B cell (primary cell): ENCODE measurements at regions not wholly inside any gene's neighbourhood (a gene's known extent, or its start where the extent isn't known, plus 50 kb on each side); places are given as distances from the start of the nearest gene placed in this dataset.

Experiments
- ATAC-seq: fragments of 200-7000 bp; cut with Tn5 transposase; one replicate; pipeline ENCODE4 v1.10.0; 2021; ENCODE audit warnings: low read depth, mild to moderate bottlenecking, moderate number of reproducible peaks, moderate library complexity
- CTCF ChIA-PET: fragments of 350-600 bp; sonication (Branson Sonifier 250); formaldehyde crosslinking; loops from one replicate; lab custom pipeline; 2021; ENCODE audit warnings: antibody characterized with exemption, inconsistent platforms; lab: Charles Lee
- POLR2A ChIA-PET: fragments of 350-600 bp; sonication (Branson Sonifier 250); formaldehyde crosslinking; loops from one replicate; lab custom pipeline; 2021; ENCODE audit warnings: antibody characterized with exemption; lab: Charles Lee
- DNase-seq: peaks from one replicate; pipeline ENCODE4 v3.0.0; 2013
- H2AFZ ChIP-seq: 2 replicates; pipeline ENCODE4 v1.6.1; 2012; ENCODE audit warnings: mild to moderate bottlenecking, low read depth, low read length; ENCODE audit not compliant: insufficient read depth, poor library complexity, severe bottlenecking
- H3K27ac ChIP-seq, 2 donors: 1 replicate in 1 of 2; 2 replicates in 1 of 2; pipeline ENCODE4 v1.5.1; 2012 to 2013; ENCODE audit warnings: low read length in 2 of 2, mild to moderate bottlenecking in 2 of 2, moderate library complexity in 1 of 2
- H3K27me3 ChIP-seq, 4 experiments: fragments of 200-600 bp in 1 of 4; sonication (generic) in 1 of 4; replicated peaks in 1 of 4; 1 replicate in 2 of 4; 2 replicates in 2 of 4; pipeline versions ENCODE4 v1.6.1 to v1.7.0; 2013 to 2016; ENCODE audit warnings: low read length in 3 of 4, mild to moderate bottlenecking in 2 of 4, mixed read lengths in 1 of 4, moderate library complexity in 1 of 4; ENCODE audit not compliant: insufficient read depth in 4 of 4, control insufficient read depth in 3 of 4; ENCODE audit errors: control extremely low read depth in 1 of 4
- H3K36me3 ChIP-seq, 2 experiments: replicated peaks in 1 of 2; 1 replicate in 1 of 2; 2 replicates in 1 of 2; pipeline versions ENCODE4 v1.6.1 to v1.7.1; 2013; ENCODE audit warnings: low read length in 1 of 2; ENCODE audit not compliant: insufficient read depth in 2 of 2, control insufficient read depth in 1 of 2; ENCODE audit errors: control extremely low read depth in 1 of 2, extremely low read depth in 1 of 2
- H3K4me1 ChIP-seq, 2 donors: fragments of 200-600 bp in 1 of 2; sonication (generic) in 1 of 2; 1 replicate in 1 of 2; 2 replicates in 1 of 2; pipeline versions ENCODE4 v1.5.1 to v1.6.1; 2013 to 2017; ENCODE audit warnings: low read length in 2 of 2; ENCODE audit not compliant: control insufficient read depth in 2 of 2, insufficient read depth in 2 of 2
- H3K4me2 ChIP-seq: replicated peaks from 2 replicates; pipeline ENCODE3; 2012; ENCODE audit warnings: mild to moderate bottlenecking, low read depth, low read length; ENCODE audit not compliant: poor library complexity, severe bottlenecking
- H3K4me3 ChIP-seq, 5 experiments: fragments of 200-600 bp in 1 of 5; sonication (generic) in 1 of 5; 1 replicate in 3 of 5; 2 replicates in 2 of 5; pipeline versions ENCODE4 v1.5.1 to v1.7.0; 2011 to 2016; ENCODE audit warnings: low read length in 4 of 5, mild to moderate bottlenecking in 4 of 5, low read depth in 2 of 5, control low read depth in 1 of 5, moderate library complexity in 1 of 5; ENCODE audit not compliant: insufficient read depth in 1 of 5; ENCODE audit errors: control extremely low read depth in 1 of 5, extremely low read depth in 1 of 5
- H3K79me2 ChIP-seq: fragments of 200-600 bp; sonication (generic); one replicate; pipeline ENCODE4 v1.6.0; 2016; ENCODE audit warnings: low read length; ENCODE audit not compliant: control insufficient read depth, insufficient read depth
- H3K9ac ChIP-seq: fragments of 200-600 bp; sonication (generic); 2 replicates; pipeline ENCODE4 v1.6.1; 2017; ENCODE audit warnings: mild to moderate bottlenecking, low read length, moderate library complexity
- H3K9me3 ChIP-seq, 3 donors: one replicate each; pipeline versions ENCODE4 v1.6.1 to v1.7.1; 2013; ENCODE audit warnings: low read length in 2 of 3; ENCODE audit not compliant: control insufficient read depth in 2 of 3, insufficient read depth in 1 of 3; ENCODE audit errors: control extremely low read depth in 1 of 3
- H4K20me1 ChIP-seq: 2 replicates; pipeline ENCODE4 v1.6.0; 2012; ENCODE audit warnings: mild to moderate bottlenecking, low read length; ENCODE audit not compliant: insufficient read depth, control insufficient read depth, poor library complexity, severe bottlenecking
- H3K27ac Mint-ChIP-seq: one replicate; pipeline ENCODE4 v1.8.0; 2021; ENCODE audit warnings: mixed read lengths
- H3K27me3 Mint-ChIP-seq: one replicate; pipeline ENCODE4 v1.8.0; 2021; ENCODE audit warnings: mixed read lengths
- H3K4me1 Mint-ChIP-seq: one replicate; pipeline ENCODE4 v1.8.0; 2021; ENCODE audit warnings: mixed read lengths
- H3K4me3 Mint-ChIP-seq: one replicate; pipeline ENCODE4 v1.8.0; 2021; ENCODE audit warnings: mixed read lengths
- H3K9me3 Mint-ChIP-seq: one replicate; pipeline ENCODE4 v1.8.0; 2022; ENCODE audit warnings: mixed read lengths; ENCODE audit not compliant: insufficient read depth
- CTCF ChIP-seq: fragments of 200-600 bp; IDR thresholded peaks from one replicate; pipeline ENCODE4 v1.8.0; 2022; ENCODE audit warnings: antibody characterized with exemption, mild to moderate bottlenecking
- EZH2 ChIP-seq: IDR thresholded peaks from 2 replicates; pipeline ENCODE4 v1.6.1; 2012; ENCODE audit warnings: borderline replicate concordance, low read depth, mild to moderate bottlenecking, moderate library complexity, low read length; ENCODE audit not compliant: insufficient read depth, poor library complexity, severe bottlenecking
- WGBS: methylation state at CpG from one replicate; pipeline ENCODE4 v1.1.5; 2013; ENCODE audit warnings: missing lambda C conversion rate; ENCODE audit not compliant: insufficient coverage; 5-methylcytosine and 5-hydroxymethylcytosine counted together
- intact Hi-C: fragments of 100-400 bp; cut with micrococcal nuclease; formaldehyde crosslinking; loops from one replicate; pipeline ENCODE4 v1.10.0; 2022

- ATAC-seq (no peak), DNase-seq (no peak)
- Histone ChIP-seq H3K4me2 (no peak overlapping the region), H3K79me2 (no peaks in the 10 kb centered on the region), H2AFZ (no peak overlapping the region), H3K27me3 (peaks cover 0 to 10% (median 2%) of the 10 kb centered on the region in 4 experiments), H3K9ac (no peak overlapping the region), H3K36me3 (no peaks in the 10 kb centered on the region), H3K27ac (no peak overlapping the region), H3K4me3 (no peak overlapping the region), H3K9me3 (no peaks in the 10 kb centered on the region), H4K20me1 (no peaks in the 10 kb centered on the region), H3K4me1 (peaks cover 0 to 5% of the 10 kb centered on the region in 2 donors)
- TF ChIP-seq EZH2 = no peak
- TF ChIP-seq CTCF = no peak
- WGBS = 84% methylated on average over 4 of the region's 6 CpGs
- ChIA-PET CTCF (interaction anchor here (0.7 to 1.2 kb wide), 2 partner anchors 9 to 110 kb away, joined by 3 read pairs; no protein-coding TSS in a partner anchor), POLR2A (no interaction called here)
- intact Hi-C loops = no loop called here
- Mint-ChIP-seq H3K27me3 (peaks cover 38% of the 10 kb centered on the region), H3K9me3 (no peaks in the 10 kb centered on the region), H3K4me1 (peaks cover 10% of the 10 kb centered on the region), H3K4me3 (no peak overlapping the region), H3K27ac (no peak overlapping the region)
Observed at GRCh38 chr21:35510957-35511695, 462.0 kb upstream of the RUNX1 start.

- peaks cover 10% of the 10 kb centered on the region for H3K4me1 Mint-ChIP-seq
- H3K9me3 Mint-ChIP-seq = no peaks in the 10 kb centered on the region
- TF ChIP-seq EZH2 (no peak), CTCF (no peak)
- ChIA-PET CTCF (no interaction called here), POLR2A (no interaction called here)
- no peaks in the 10 kb centered on the region for H3K79me2 ChIP-seq
- peaks cover 0 to 10% (median 2%) of the 10 kb centered on the region in 4 experiments for H3K27me3 ChIP-seq
- ATAC-seq (no peak), DNase-seq (no peak)
- H3K4me3 ChIP-seq = no peak overlapping the region
- H3K9ac ChIP-seq = no peak overlapping the region
- H3K4me2 ChIP-seq = no peak overlapping the region
- H3K4me3 Mint-ChIP-seq = no peak overlapping the region
- no peaks in the 10 kb centered on the region for H4K20me1 ChIP-seq
- no peak overlapping the region for H2AFZ ChIP-seq
- intact Hi-C loops = no loop called here
- H3K27ac Mint-ChIP-seq = no peak overlapping the region
- no CpG with 5 or more reads among the region's 2 CpGs for WGBS
- H3K27ac ChIP-seq = no peak overlapping the region
- H3K9me3 ChIP-seq = no peaks in the 10 kb centered on the region
- H3K27me3 Mint-ChIP-seq = peaks cover 39% of the 10 kb centered on the region
- H3K4me1 ChIP-seq = peaks cover 0 to 5% of the 10 kb centered on the region in 2 donors
- H3K36me3 ChIP-seq = no peaks in the 10 kb centered on the region
Observed at GRCh38 chr21:35510294-35510693, 461.2 kb upstream of the RUNX1 start.
